ENCODE measurements at regions not wholly inside any gene's neighbourhood (a gene's known extent, or its start where the extent isn't known, plus 50 kb on each side); places are given as distances from the start of the nearest gene placed in this dataset.

DNA sequence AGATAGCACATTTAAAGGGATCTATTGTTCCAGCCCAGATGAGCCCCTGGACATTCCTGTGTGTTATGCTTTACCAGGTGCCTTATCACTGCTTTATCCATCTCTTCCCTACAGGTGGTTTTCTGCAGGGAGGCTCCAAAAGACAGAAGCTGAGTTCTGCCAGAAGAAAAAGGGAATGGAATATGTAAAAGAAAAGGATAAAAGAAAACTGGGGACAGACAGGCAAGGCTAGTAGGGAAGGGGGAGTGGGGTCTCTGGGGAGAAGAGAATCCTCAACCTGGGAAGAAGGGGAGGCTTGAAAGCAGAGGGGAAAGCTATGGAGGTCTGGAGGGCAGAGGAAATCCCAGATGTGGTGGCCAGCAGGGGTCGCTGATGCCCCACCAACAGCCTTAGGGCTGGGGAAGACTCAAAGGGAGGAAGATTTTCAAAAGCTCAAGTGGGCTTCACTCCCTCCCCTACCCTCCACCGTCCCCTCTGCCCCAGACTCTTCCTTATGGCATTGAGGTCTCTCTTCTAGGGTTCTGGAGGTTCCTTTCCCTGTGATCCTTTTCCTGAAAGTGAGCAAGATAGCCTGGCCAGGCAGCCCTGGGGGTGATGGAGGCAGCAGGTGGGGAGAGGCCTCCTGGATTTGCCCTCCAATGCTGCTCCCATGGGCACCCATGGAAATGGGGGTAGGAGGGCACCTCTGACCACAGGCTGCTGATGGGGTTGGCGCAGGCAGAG is 178.1 kb upstream of the PKDCC start:
- H3K4me1 ChIP-seq: peaks cover 9% of the 10 kb centered on the region
- H3K27me3 ChIP-seq (ENCODE audit: insufficient read depth in 3 of 3, low read length in 2 of 3): no peaks in the 10 kb centered on the region
- WGBS, 3 donors: 0 to 28% (median 27%) methylated on average over 2 to 3 of the region's 3 CpGs
- intact Hi-C loops (cut with DNase I): loop anchor here (1.0 to 10.0 kb wide), 4 partner anchors 217 to 465 kb away; no protein-coding TSS in a partner anchor
- H3K27ac ChIP-seq: peak overlapping the region; percentile 55
- no peaks in the 10 kb centered on the region for H3K9me3 ChIP-seq
- DNase-seq (peak; percentile 75 to 90), ATAC-seq (peak; percentile 92 to 98 (median 93))
- H3K36me3 ChIP-seq (ENCODE audit: insufficient read depth in 1 of 2, low read depth in 1 of 2): no peaks in the 10 kb centered on the region
- TF ChIP-seq, protein P1, sequence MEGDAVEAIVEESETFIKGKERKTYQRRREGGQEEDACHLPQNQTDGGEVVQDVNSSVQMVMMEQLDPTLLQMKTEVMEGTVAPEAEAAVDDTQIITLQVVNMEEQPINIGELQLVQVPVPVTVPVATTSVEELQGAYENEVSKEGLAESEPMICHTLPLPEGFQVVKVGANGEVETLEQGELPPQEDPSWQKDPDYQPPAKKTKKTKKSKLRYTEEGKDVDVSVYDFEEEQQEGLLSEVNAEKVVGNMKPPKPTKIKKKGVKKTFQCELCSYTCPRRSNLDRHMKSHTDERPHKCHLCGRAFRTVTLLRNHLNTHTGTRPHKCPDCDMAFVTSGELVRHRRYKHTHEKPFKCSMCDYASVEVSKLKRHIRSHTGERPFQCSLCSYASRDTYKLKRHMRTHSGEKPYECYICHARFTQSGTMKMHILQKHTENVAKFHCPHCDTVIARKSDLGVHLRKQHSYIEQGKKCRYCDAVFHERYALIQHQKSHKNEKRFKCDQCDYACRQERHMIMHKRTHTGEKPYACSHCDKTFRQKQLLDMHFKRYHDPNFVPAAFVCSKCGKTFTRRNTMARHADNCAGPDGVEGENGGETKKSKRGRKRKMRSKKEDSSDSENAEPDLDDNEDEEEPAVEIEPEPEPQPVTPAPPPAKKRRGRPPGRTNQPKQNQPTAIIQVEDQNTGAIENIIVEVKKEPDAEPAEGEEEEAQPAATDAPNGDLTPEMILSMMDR (IDR thresholded peaks at IDR 0.05): peak; percentile 94
- H3K4me3 ChIP-seq: no peak overlapping the region

DNA sequence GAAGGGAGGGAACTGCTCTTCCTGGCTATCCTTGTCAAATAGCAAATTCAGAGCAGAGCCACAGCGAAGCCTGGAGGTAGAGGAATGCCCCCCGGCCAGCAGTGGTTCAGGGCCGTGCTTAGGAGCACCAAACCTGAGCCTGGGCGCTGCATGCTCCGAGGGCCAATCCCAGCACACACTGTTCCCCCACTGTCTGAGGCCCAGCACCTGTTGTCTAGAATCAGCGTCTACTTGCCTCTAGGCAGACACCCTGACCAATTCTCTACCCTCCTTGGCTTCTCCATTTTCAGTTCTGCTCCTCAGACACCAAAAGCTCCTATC is 177.6 kb upstream of the PKDCC start:
- TF ChIP-seq, protein P1 (IDR thresholded peaks at IDR 0.05): no peak
- ATAC-seq: peak; percentile 62 to 81 (median 70)
- H3K4me1 ChIP-seq: peaks cover 9% of the 10 kb centered on the region
- no peak overlapping the region for H3K4me3 ChIP-seq
- DNase-seq: no peak
- H3K27me3 ChIP-seq (ENCODE audit: insufficient read depth in 3 of 3, low read length in 2 of 3): no peaks in the 10 kb centered on the region
- H3K9me3 ChIP-seq: no peaks in the 10 kb centered on the region
- H3K36me3 ChIP-seq (ENCODE audit: insufficient read depth in 1 of 2, low read depth in 1 of 2): no peaks in the 10 kb centered on the region
- peak overlapping the region; percentile 55 for H3K27ac ChIP-seq
- intact Hi-C loops (cut with DNase I): loop anchor here in 1 of 2 donors (2.0 to 10.0 kb wide), 2 partner anchors 217 to 465 kb away; no protein-coding TSS in a partner anchor
- 31 to 44% (median 40%) methylated on average over 5 to 6 of the region's 6 CpGs for WGBS, 3 donors

DNA sequence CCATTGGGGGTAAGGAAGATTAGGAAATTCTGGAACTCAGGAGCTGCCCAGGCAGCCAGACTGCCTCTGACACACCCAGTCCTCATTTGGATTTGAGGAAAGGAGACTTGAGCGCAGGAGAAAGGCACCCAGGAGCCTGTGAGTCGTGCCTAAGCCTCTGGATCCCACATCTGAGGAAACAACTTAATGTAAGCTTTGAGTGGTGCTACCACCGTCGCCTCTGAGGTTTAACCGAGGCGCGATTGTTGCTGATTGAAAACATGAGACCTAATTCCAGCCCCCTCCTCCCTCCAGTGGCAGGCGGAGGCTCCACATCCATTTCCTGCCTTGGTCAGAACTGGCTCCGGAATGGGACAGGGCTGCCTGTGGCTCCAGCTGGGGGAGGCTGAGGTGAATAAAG is 176.7 kb upstream of the PKDCC start:
- no peaks in the 10 kb centered on the region for H3K36me3 ChIP-seq (ENCODE audit: insufficient read depth in 1 of 2, low read depth in 1 of 2)
- H3K4me3 ChIP-seq: no peak overlapping the region
- no peaks in the 10 kb centered on the region for H3K27me3 ChIP-seq (ENCODE audit: insufficient read depth in 3 of 3, low read length in 2 of 3)
- H3K9me3 ChIP-seq: no peaks in the 10 kb centered on the region
- peaks cover 9% of the 10 kb centered on the region for H3K4me1 ChIP-seq
- DNase-seq (no peak), ATAC-seq (no peak)
- WGBS, 3 donors: 64 to 71% (median 71%) methylated on average over 9 of the region's 9 CpGs
- TF ChIP-seq, protein P1 (IDR thresholded peaks at IDR 0.05): peak; percentile 16
- H3K27ac ChIP-seq: no peak overlapping the region
- intact Hi-C loops (cut with DNase I): loop anchor here in 1 of 2 donors (2.0 to 10.0 kb wide), 2 partner anchors 216 to 464 kb away; no protein-coding TSS in a partner anchor

DNA sequence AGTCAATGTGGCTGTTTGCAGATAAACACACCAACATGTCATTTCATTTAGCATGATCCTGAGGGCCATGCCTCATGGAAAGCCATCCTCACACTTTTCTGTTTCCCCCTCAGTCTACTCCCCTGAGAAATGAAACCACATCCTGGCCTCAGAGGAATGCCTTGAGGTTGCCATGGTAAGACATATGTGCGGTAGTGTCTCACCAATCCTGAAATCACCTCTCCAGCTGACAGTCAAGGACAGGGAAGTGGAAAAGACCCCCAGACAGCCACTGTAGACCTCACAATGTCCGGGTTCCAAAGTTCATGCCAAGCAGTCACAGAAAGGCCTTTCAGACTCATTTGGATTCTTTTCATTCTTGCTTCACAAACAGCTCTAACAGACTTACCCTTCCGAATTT is 175.2 kb upstream of the PKDCC start:
- Histone ChIP-seq H3K36me3 (ENCODE audit: insufficient read depth in 1 of 2, low read depth in 1 of 2) (no peaks in the 10 kb centered on the region), H3K27me3 (ENCODE audit: insufficient read depth in 3 of 3, low read length in 2 of 3) (no peaks in the 10 kb centered on the region), H3K4me1 (peaks cover 9% of the 10 kb centered on the region), H3K9me3 (no peaks in the 10 kb centered on the region), H3K4me3 (no peak overlapping the region), H3K27ac (no peak overlapping the region)
- DNase-seq: no peak
- no peak for ATAC-seq
- intact Hi-C loops (cut with DNase I): loop anchor here in 1 of 2 donors (10.0 kb wide), 1 partner anchor 462 kb away; no protein-coding TSS in a partner anchor
- TF ChIP-seq, protein P1 (IDR thresholded peaks at IDR 0.05): no peak
- WGBS, 3 donors: 64 to 81% (median 70%) methylated on average over 3 of the region's 3 CpGs
